Type B pancreatic cell (in vitro differentiated cells): ENCODE measurements at regions not wholly inside any gene's neighbourhood (a gene's known extent, or its start where the extent isn't known, plus 50 kb on each side); places are given as distances from the start of the nearest gene placed in this dataset.
"Not testable (repeated sequence)": the region's sequence is repeated elsewhere in the genome, so short reads cannot be mapped to it uniquely, and the experiment has no call there.

Experiments
- DNase-seq: peaks from one replicate; pipeline ENCODE4 v3.0.0; 2021; ENCODE audit warnings: mixed read lengths; ENCODE audit not compliant: unreplicated experiment; ENCODE audit errors: extremely low spot score
- H3K27ac Mint-ChIP-seq: 2 replicates; pipeline ENCODE4 v1.8.0; 2021; ENCODE audit warnings: mild to moderate bottlenecking, mixed read lengths
- H3K27me3 Mint-ChIP-seq: 2 replicates; pipeline ENCODE4 v1.8.0; 2021; ENCODE audit warnings: mixed read lengths
- H3K36me3 Mint-ChIP-seq: 2 replicates; pipeline ENCODE4 v1.8.0; 2021; ENCODE audit warnings: mixed read lengths
- H3K4me1 Mint-ChIP-seq: one replicate; pipeline ENCODE4 v1.8.0; 2021; ENCODE audit warnings: mixed read lengths; ENCODE audit not compliant: unreplicated experiment
- H3K4me3 Mint-ChIP-seq: 2 replicates; pipeline ENCODE4 v1.8.0; 2021; ENCODE audit warnings: mild to moderate bottlenecking, mixed read lengths
- H3K9me3 Mint-ChIP-seq: 2 replicates; pipeline ENCODE4 v1.8.0; 2021; ENCODE audit warnings: mixed read lengths
- TF ChIP-seq, protein P1 (sequence below): fragments of 200-600 bp; sonication (generic); conservative IDR thresholded peaks from 2 replicates; pipeline ENCODE4 v1.5.0; 2021; ENCODE audit warnings: antibody characterized with exemption, mild to moderate bottlenecking

DNA sequence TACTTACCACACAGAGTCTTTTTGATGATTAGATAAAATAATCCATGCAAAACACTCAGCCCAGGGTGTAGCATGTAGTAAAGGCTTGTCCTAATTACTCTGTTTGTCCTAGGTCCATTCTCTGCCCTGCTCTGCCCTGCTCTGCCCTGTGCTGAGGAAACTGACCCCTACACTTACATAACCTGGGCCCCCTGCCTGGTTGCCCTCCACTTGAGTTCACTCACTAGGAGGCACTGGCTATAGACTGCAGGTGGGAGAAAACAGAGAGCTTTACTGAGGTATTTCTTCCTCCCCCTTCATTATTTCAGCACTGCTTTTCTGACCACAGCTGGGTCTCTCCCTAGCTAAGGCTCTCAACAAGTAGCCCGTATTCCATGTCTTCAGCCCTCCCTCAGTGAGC lies 70.9 kb upstream of the TBX18 start:
- Mint-ChIP-seq H3K27ac (no peak overlapping the region), H3K4me1 (no peaks in the 10 kb centered on the region)

DNA sequence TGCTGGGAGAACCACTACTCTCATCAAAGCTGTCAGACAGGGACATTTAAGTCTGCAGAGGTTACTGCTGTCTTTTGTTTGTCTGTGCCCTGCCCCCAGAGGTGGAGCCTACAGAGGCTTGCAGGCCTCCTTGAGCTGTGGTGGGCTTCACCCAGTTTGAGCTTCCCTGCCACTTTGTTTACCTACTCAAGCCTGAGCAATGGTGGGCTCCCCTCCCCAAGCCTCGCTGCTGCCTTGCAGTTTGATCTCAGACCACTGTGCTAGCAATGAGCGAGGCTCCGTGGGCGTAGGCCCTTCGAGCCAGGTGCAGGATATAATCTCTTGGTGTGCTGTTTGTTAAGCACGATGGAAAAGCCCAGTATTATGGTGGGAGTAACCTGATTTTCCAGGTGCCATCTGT lies 67.5 kb upstream of the TBX18 start:
- H3K27me3 Mint-ChIP-seq, DNase-seq, H3K9me3 Mint-ChIP-seq, H3K36me3 Mint-ChIP-seq, H3K27ac Mint-ChIP-seq, H3K4me1 Mint-ChIP-seq, H3K4me3 Mint-ChIP-seq: not testable (repeated sequence)

More for the DNA sequence above, 70.9 kb upstream of the TBX18 start:
- no peaks in the 10 kb centered on the region for H3K36me3 Mint-ChIP-seq
- no peaks in the 10 kb centered on the region for H3K27me3 Mint-ChIP-seq
- peaks cover 7% of the 10 kb centered on the region for H3K9me3 Mint-ChIP-seq
- DNase-seq, result no peak
- no peak overlapping the region for H3K4me3 Mint-ChIP-seq
- TF ChIP-seq, protein P1, sequence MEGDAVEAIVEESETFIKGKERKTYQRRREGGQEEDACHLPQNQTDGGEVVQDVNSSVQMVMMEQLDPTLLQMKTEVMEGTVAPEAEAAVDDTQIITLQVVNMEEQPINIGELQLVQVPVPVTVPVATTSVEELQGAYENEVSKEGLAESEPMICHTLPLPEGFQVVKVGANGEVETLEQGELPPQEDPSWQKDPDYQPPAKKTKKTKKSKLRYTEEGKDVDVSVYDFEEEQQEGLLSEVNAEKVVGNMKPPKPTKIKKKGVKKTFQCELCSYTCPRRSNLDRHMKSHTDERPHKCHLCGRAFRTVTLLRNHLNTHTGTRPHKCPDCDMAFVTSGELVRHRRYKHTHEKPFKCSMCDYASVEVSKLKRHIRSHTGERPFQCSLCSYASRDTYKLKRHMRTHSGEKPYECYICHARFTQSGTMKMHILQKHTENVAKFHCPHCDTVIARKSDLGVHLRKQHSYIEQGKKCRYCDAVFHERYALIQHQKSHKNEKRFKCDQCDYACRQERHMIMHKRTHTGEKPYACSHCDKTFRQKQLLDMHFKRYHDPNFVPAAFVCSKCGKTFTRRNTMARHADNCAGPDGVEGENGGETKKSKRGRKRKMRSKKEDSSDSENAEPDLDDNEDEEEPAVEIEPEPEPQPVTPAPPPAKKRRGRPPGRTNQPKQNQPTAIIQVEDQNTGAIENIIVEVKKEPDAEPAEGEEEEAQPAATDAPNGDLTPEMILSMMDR, result no peak

DNA sequence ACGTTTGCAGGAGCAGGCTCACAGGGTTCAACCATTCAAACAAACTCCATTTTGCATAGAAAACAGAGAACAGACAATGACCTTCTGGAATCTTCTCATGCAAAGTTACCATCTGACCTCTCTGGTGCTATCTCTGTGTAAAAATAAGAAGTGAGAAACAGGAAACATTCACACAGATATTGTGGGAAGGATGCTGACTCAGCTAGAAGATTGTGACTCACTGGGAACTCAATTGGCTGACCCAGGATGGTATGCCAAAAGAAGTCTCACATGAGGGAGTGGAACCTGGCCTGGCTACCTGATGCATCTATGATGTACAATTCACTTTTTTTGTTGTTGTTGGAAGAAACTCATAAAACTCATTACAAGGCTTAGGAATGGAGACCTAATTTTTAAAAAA lies 61.1 kb upstream of the TBX18 start:
- TF ChIP-seq, protein P1, result no peak
- Mint-ChIP-seq H3K9me3 (no peaks in the 10 kb centered on the region), H3K36me3 (no peaks in the 10 kb centered on the region), H3K4me1 (no peaks in the 10 kb centered on the region), H3K4me3 (no peak overlapping the region), H3K27ac (peak overlapping the region; percentile 30), H3K27me3 (no peaks in the 10 kb centered on the region)
- DNase-seq, result no peak

DNA sequence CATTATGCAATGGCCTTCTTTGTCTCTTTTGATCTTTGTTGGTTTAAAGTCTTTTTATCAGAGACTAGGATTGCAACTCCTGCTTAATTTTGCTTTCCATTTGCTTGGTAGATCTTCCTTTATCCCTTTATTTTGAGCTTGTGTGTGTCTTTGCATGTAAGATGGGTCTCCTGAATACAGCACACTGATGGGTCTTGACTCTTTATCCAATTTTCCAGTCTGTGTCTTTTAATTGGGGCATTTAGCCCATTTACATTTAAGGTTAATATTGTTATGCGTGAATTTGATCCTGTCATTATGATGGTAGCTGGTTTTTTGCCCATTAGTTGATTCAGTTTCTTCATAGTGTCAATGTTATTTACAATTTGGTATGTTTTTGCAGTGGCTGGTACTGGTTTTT lies 56.9 kb upstream of the TBX18 start:
- not testable (repeated sequence) for H3K4me1 Mint-ChIP-seq, H3K27ac Mint-ChIP-seq, H3K9me3 Mint-ChIP-seq, H3K36me3 Mint-ChIP-seq, H3K27me3 Mint-ChIP-seq, H3K4me3 Mint-ChIP-seq, DNase-seq

DNA sequence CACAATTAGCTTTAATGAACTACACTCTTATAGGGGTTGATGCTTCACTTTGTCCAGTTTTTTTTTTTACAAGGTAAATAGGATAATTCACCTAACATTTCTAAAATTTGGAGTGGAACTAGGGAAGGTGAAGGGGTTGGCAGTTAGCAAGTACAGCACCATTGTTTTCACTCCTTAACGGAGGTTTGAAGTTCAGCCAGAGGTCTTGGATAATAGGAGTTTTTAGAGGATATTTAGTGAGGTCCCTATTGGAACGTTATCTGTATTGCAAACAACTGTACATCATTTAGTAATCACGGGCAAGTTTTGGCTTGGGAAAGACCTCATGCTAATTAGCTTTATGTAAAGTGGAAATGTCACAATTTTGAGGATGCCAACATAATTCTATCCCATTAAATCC lies 52.3 kb upstream of the TBX18 start:
- TF ChIP-seq, protein P1, result no peak
- Mint-ChIP-seq H3K9me3 (no peaks in the 10 kb centered on the region), H3K4me1 (no peaks in the 10 kb centered on the region), H3K4me3 (no peak overlapping the region), H3K27ac (no peak overlapping the region), H3K27me3 (peaks cover 7% of the 10 kb centered on the region), H3K36me3 (no peaks in the 10 kb centered on the region)
- no peak for DNase-seq

DNA sequence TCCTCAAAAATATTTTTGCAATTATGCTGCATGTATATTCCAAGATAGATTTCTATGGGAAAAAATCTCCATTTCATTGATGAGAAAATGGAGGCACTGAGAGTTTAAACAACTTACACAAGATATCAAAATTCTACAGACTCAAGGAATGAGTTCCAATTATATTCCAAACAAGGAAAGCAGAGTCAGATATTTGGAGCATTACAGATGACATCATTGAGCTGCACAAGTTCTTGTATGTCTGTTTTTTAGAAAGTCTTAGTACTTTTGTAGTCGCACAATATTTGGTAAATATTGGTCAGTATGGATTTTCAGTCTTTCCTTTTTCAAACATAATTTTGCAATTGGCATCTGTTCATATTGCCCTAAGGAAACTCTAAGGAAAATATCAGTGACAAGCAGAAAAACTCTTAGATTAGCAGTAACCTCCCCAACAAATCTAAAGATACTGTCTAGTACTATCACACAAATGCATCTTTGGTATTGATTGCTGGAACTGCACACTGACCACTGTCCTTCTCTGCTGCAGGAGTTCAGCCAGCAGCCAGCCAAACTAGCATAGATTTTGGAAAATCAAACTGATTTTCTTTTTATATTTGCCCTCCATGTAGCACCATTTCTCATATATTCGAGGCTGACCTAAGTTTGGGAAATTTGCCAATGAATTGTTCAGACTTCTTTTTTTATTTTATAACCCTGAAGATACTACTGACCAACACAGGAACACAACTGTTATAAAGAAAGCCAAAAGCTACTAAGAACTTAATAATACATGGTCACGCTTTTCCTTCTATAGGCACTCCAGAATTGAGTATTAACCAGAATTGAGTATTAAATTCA lies 51.7 kb upstream of the TBX18 start:
- Mint-ChIP-seq H3K27me3 (peaks cover 11% of the 10 kb centered on the region), H3K36me3 (no peaks in the 10 kb centered on the region), H3K4me3 (no peak overlapping the region), H3K4me1 (no peaks in the 10 kb centered on the region), H3K27ac (no peak overlapping the region), H3K9me3 (no peaks in the 10 kb centered on the region)
- TF ChIP-seq, protein P1, result no peak
- no peak for DNase-seq
